A673 (cell line): ENCODE measurements at regions not wholly inside any gene's neighbourhood (a gene's known extent, or its start where the extent isn't known, plus 50 kb on each side); places are given as distances from the start of the nearest gene placed in this dataset.

Experiments
- BruUV-seq: library from RNA; stranded (reverse); fragments of 400-500 nt; replicated peaks from 2 replicates; lab custom pipeline; 2021; lab: Mats Ljungman, UMichigan
- CTCF ChIA-PET: fragments of 300-600 bp; sonication (Branson Sonifier 250); formaldehyde crosslinking; loops from one replicate; lab custom pipeline; 2022; ENCODE audit warnings: antibody characterized with exemption; lab: Charles Lee
- POLR2A ChIA-PET: fragments of 300-600 bp; sonication (Branson Sonifier 250); formaldehyde crosslinking; loops from one replicate; lab custom pipeline; 2022; ENCODE audit warnings: antibody characterized with exemption; ENCODE audit not compliant: low non-redundant PET; lab: Charles Lee
- DNase-seq: peaks from one replicate; pipeline ENCODE4 v3.0.0-alpha.2; 2015; ENCODE audit warnings: low spot score
- H3K27ac ChIP-seq: fragments of 200-600 bp; sonication (generic); 2 replicates; pipeline ENCODE4 v1.5.1; 2016; ENCODE audit warnings: mixed run types, low read depth, mild to moderate bottlenecking, mixed read lengths, antibody characterized with exemption, low read length; ENCODE audit not compliant: poor library complexity, severe bottlenecking
- H3K27me3 ChIP-seq: fragments of 200-600 bp; sonication (generic); replicated peaks from 2 replicates; pipeline ENCODE4 v1.6.1; 2017; ENCODE audit warnings: mixed run types, low read depth, mild to moderate bottlenecking, mixed read lengths, antibody characterized with exemption, low read length; ENCODE audit not compliant: insufficient read depth, poor library complexity
- H3K36me3 ChIP-seq: fragments of 200-600 bp; sonication (generic); 2 replicates; pipeline ENCODE4 v1.6.1; 2016; ENCODE audit warnings: mixed run types, mild to moderate bottlenecking, mixed read lengths, antibody characterized with exemption, low read length; ENCODE audit not compliant: insufficient read depth, poor library complexity, severe bottlenecking
- H3K4me1 ChIP-seq: fragments of 200-600 bp; sonication (generic); 2 replicates; pipeline ENCODE4 v1.6.1; 2017; ENCODE audit warnings: mixed run types, mild to moderate bottlenecking, mixed read lengths, antibody characterized with exemption, low read length; ENCODE audit not compliant: insufficient read depth, poor library complexity, severe bottlenecking
- H3K4me3 ChIP-seq: fragments of 200-600 bp; sonication (generic); 2 replicates; pipeline ENCODE4 v1.5.1; 2016; ENCODE audit warnings: low read depth, mixed run types, mild to moderate bottlenecking, mixed read lengths, low read length; ENCODE audit not compliant: poor library complexity, severe bottlenecking
- H3K9me3 ChIP-seq: fragments of 200-600 bp; sonication (generic); 2 replicates; pipeline ENCODE4 v1.6.1; 2016; ENCODE audit warnings: mixed run types, low read depth, mild to moderate bottlenecking, mixed read lengths, antibody characterized with exemption, low read length; ENCODE audit not compliant: poor library complexity, severe bottlenecking
- CTCF ChIP-seq: fragments of 300-800, 200-600 bp; sonication (generic); conservative IDR thresholded peaks from 2 replicates; pipeline ENCODE4 v1.5.1; 2017; ENCODE audit warnings: low read depth, mild to moderate bottlenecking, antibody characterized with exemption, low read length, moderate library complexity, mixed read lengths
- EZH2 ChIP-seq: fragments of 200-600 bp; sonication (generic); IDR thresholded peaks from 2 replicates; pipeline ENCODE4 v1.6.1; 2017; ENCODE audit warnings: borderline replicate concordance, low read depth, mild to moderate bottlenecking, mixed read lengths, antibody characterized with exemption, low read length; ENCODE audit not compliant: poor library complexity, severe bottlenecking
- intact Hi-C: fragments of 100-400 bp; cut with micrococcal nuclease; formaldehyde crosslinking; loops from one replicate; pipeline ENCODE4 v1.10.0; 2022; ENCODE audit not compliant: unreplicated experiment

GRCh38 chr6:108734271-108734922 is 113.8 kb upstream of the ARMC2 start:
- DNase-seq: no peak
- Histone ChIP-seq H3K36me3 (no peaks in the 10 kb centered on the region), H3K4me3 (no peak overlapping the region), H3K4me1 (peaks cover 16% of the 10 kb centered on the region), H3K27ac (no peak overlapping the region), H3K9me3 (no peaks in the 10 kb centered on the region), H3K27me3 (no peaks in the 10 kb centered on the region)
- ChIA-PET POLR2A (no interaction called here), CTCF (no interaction called here)
- no TSS peak for BruUV-seq
- TF ChIP-seq CTCF (no peak), EZH2 (no peak)
- intact Hi-C loops: no loop called here

- peaks cover 16% of the 10 kb centered on the region for H3K4me1 ChIP-seq
- POLR2A ChIA-PET: no interaction called here
- DNase-seq: no peak
- intact Hi-C loops: no loop called here
- CTCF ChIA-PET: no interaction called here
- no peaks in the 10 kb centered on the region for H3K9me3 ChIP-seq
- H3K27me3 ChIP-seq: no peaks in the 10 kb centered on the region
- no peaks in the 10 kb centered on the region for H3K36me3 ChIP-seq
- no peak overlapping the region for H3K27ac ChIP-seq
- BruUV-seq: no TSS peak
- no peak overlapping the region for H3K4me3 ChIP-seq
- no peak for TF ChIP-seq CTCF
- no peak for TF ChIP-seq EZH2
These were observed 112.8 kb upstream of the ARMC2 start for GRCh38 chr6:108735310-108736001.

- no peak for DNase-seq
- no peak for TF ChIP-seq CTCF
- no peak for TF ChIP-seq EZH2
- Histone ChIP-seq H3K4me1 (peaks cover 16% of the 10 kb centered on the region), H3K27ac (no peak overlapping the region), H3K27me3 (no peaks in the 10 kb centered on the region), H3K36me3 (no peaks in the 10 kb centered on the region), H3K9me3 (no peaks in the 10 kb centered on the region), H3K4me3 (no peak overlapping the region)
- ChIA-PET CTCF (no interaction called here), POLR2A (no interaction called here)
- no TSS peak for BruUV-seq
- intact Hi-C loops: no loop called here
These were observed 112.2 kb upstream of the ARMC2 start for GRCh38 chr6:108736002-108736361.
